Neural cell (in vitro differentiated cells): ENCODE measurements at regions not wholly inside any gene's neighbourhood (a gene's known extent, or its start where the extent isn't known, plus 50 kb on each side); places are given as distances from the start of the nearest gene placed in this dataset.

Experiments used
- H2AFZ ChIP-seq: fragments of 200-600, 300-800 bp; sonication (generic), shearing (Covaris generic); 2 replicates; pipeline ENCODE4 v1.6.0; 2014; ENCODE audit warnings: low read depth, mild to moderate bottlenecking, antibody characterized with exemption, low read length, moderate library complexity
- H3F3A ChIP-seq: fragments of 200-600 bp; shearing (Covaris generic); 2 replicates; pipeline ENCODE4 v1.6.1; 2016; ENCODE audit warnings: mild to moderate bottlenecking, moderate library complexity, mixed read lengths, antibody characterized with exemption, low read length; ENCODE audit not compliant: insufficient read depth, poor library complexity, severe bottlenecking
- H3K27ac ChIP-seq: fragments of 200-600, 300-800 bp; sonication (generic), shearing (Covaris generic); 2 replicates; pipeline ENCODE4 v1.5.1; 2014; ENCODE audit warnings: mild to moderate bottlenecking, low read length, moderate library complexity
- H3K27me3 ChIP-seq: fragments of 300-800, 200-600 bp; sonication (generic), shearing (Covaris generic); 2 replicates; pipeline ENCODE4 v1.6.0; 2014; ENCODE audit warnings: mild to moderate bottlenecking, low read depth, low read length, moderate library complexity; ENCODE audit not compliant: insufficient read depth
- H3K36me3 ChIP-seq: fragments of 300-800, 200-600 bp; sonication (generic), shearing (Covaris generic); 2 replicates; pipeline ENCODE4 v1.5.1; 2014; ENCODE audit warnings: mild to moderate bottlenecking, antibody characterized with exemption, low read length, moderate library complexity; ENCODE audit not compliant: insufficient read depth
- H3K4me2 ChIP-seq: fragments of 300-800, 200-600 bp; sonication (generic), shearing (Covaris generic); 2 replicates; pipeline ENCODE4 v1.6.0; 2014; ENCODE audit warnings: mild to moderate bottlenecking, low read length
- H3K4me3 ChIP-seq: fragments of 300-800, 200-600 bp; sonication (generic), shearing (Covaris generic); 2 replicates; pipeline ENCODE4 v1.5.1; 2014; ENCODE audit warnings: mild to moderate bottlenecking, low read length, moderate library complexity
- H3K79me2 ChIP-seq: fragments of 200-600 bp; shearing (Covaris generic); replicated peaks from 2 replicates; pipeline ENCODE4 v1.6.0; 2014; ENCODE audit warnings: mild to moderate bottlenecking, low read length, moderate library complexity; ENCODE audit not compliant: insufficient read depth
- H3K9ac ChIP-seq: fragments of 300-800, 200-600 bp; sonication (generic), shearing (Covaris generic); 2 replicates; pipeline ENCODE4 v1.6.1; 2016; ENCODE audit warnings: mild to moderate bottlenecking, low read length, mixed read lengths
- H3K9me2 ChIP-seq: fragments of 200-600 bp; shearing (Covaris generic); 2 replicates; pipeline ENCODE4 v1.6.1; 2016; ENCODE audit warnings: mild to moderate bottlenecking, low read length, mixed read lengths; ENCODE audit not compliant: insufficient read depth
- H3K9me3 ChIP-seq: fragments of 200-600, 300-800 bp; sonication (generic), shearing (Covaris generic); 2 replicates; pipeline ENCODE4 v1.6.1; 2016; ENCODE audit warnings: mild to moderate bottlenecking, mixed run types, low read length, moderate library complexity, mixed read lengths
- H4K20me1 ChIP-seq: fragments of 200-600 bp; shearing (Covaris generic); 2 replicates; pipeline ENCODE4 v1.6.1; 2016; ENCODE audit warnings: mild to moderate bottlenecking, mixed run types; ENCODE audit not compliant: insufficient read depth
- CTCF ChIP-seq: fragments of 450-650 bp; IDR thresholded peaks from 2 replicates; pipeline ENCODE4 v1.5.1; 2014; ENCODE audit warnings: antibody characterized with exemption, mild to moderate bottlenecking, moderate library complexity; ENCODE audit not compliant: poor library complexity, severe bottlenecking
- EP300 ChIP-seq: fragments of 450-650 bp; conservative IDR thresholded peaks from 2 replicates; pipeline ENCODE4 v1.6.1; 2014; ENCODE audit warnings: antibody characterized with exemption, mild to moderate bottlenecking, moderate library complexity; ENCODE audit not compliant: poor library complexity, severe bottlenecking
- EZH2 ChIP-seq: fragments of 200-600, 300-800 bp; shearing (Covaris generic), sonication (generic); IDR thresholded peaks from 2 replicates; pipeline ENCODE4 v1.6.1; 2014; ENCODE audit warnings: antibody characterized with exemption, low read length, borderline replicate concordance, mild to moderate bottlenecking; ENCODE audit not compliant: insufficient read depth, poor library complexity, severe bottlenecking
- MXI1 ChIP-seq: fragments of 450-650 bp; conservative IDR thresholded peaks from 2 replicates; pipeline ENCODE4 v1.6.1; 2014; ENCODE audit warnings: antibody characterized with exemption, mild to moderate bottlenecking; ENCODE audit not compliant: poor library complexity, severe bottlenecking
- POLR2AphosphoS5 ChIP-seq: IDR thresholded peaks from 2 replicates; pipeline ENCODE4 v1.6.1; 2012
- RAD21 ChIP-seq: fragments of 450-650 bp; conservative IDR thresholded peaks from 2 replicates; pipeline ENCODE4 v1.6.1; 2014; ENCODE audit warnings: antibody characterized with exemption, mild to moderate bottlenecking, moderate library complexity
- REST ChIP-seq: IDR thresholded peaks from 2 replicates; pipeline ENCODE4 v1.6.1; 2012; ENCODE audit warnings: borderline replicate concordance
- SMC3 ChIP-seq: fragments of 450-650 bp; conservative IDR thresholded peaks from 2 replicates; pipeline ENCODE4 v1.6.1; 2014; ENCODE audit warnings: antibody characterized with exemption, mild to moderate bottlenecking, moderate library complexity; ENCODE audit not compliant: poor library complexity
- TAF1 ChIP-seq: IDR thresholded peaks from 2 replicates; pipeline ENCODE4 v1.6.1; 2012; ENCODE audit warnings: low read depth

- no peaks in the 10 kb centered on the region for H4K20me1 ChIP-seq
- H3K4me2 ChIP-seq, result no peak overlapping the region
- no peak overlapping the region for H3K27ac ChIP-seq
- TF ChIP-seq CTCF, result no peak
- TF ChIP-seq TAF1, result no peak
- no peak for TF ChIP-seq POLR2AphosphoS5
- TF ChIP-seq EZH2, result no peak
- no peak for TF ChIP-seq RAD21
- no peak for TF ChIP-seq MXI1
- no peak for TF ChIP-seq REST
- TF ChIP-seq SMC3, result no peak
- no peak for TF ChIP-seq EP300
- no peak overlapping the region for H3K4me3 ChIP-seq
- H3K9me2 ChIP-seq, result no peaks in the 10 kb centered on the region
- no peaks in the 10 kb centered on the region for H3K36me3 ChIP-seq
- H3K27me3 ChIP-seq, result no peaks in the 10 kb centered on the region
- no peaks in the 10 kb centered on the region for H3F3A ChIP-seq
- no peaks in the 10 kb centered on the region for H3K9me3 ChIP-seq
- H3K79me2 ChIP-seq, result no peaks in the 10 kb centered on the region
- H3K9ac ChIP-seq, result no peak overlapping the region
- no peak overlapping the region for H2AFZ ChIP-seq
Observed at GRCh38 chr2:62565309-62565908, 59.4 kb upstream of the TMEM17 start.

GRCh38 chr2:62564380-62565137 is 58.6 kb upstream of the TMEM17 start:
- Histone ChIP-seq H3K9ac (no peak overlapping the region), H3K4me2 (no peak overlapping the region), H3K36me3 (no peaks in the 10 kb centered on the region), H3K27me3 (no peaks in the 10 kb centered on the region), H3K27ac (no peak overlapping the region), H3K9me2 (no peaks in the 10 kb centered on the region), H3K9me3 (no peaks in the 10 kb centered on the region), H2AFZ (no peak overlapping the region), H3K4me3 (no peak overlapping the region), H4K20me1 (no peaks in the 10 kb centered on the region), H3K79me2 (no peaks in the 10 kb centered on the region), H3F3A (no peaks in the 10 kb centered on the region)
- TF ChIP-seq TAF1 (no peak), EZH2 (no peak), CTCF (no peak), SMC3 (no peak), RAD21 (no peak), POLR2AphosphoS5 (no peak), REST (no peak), MXI1 (no peak), EP300 (no peak)
